Glutamatergic neuron (in vitro differentiated cells): ENCODE measurements at regions not wholly inside any gene's neighbourhood (a gene's known extent, or its start where the extent isn't known, plus 50 kb on each side); places are given as distances from the start of the nearest gene placed in this dataset.
A peak's percentile ranks its signal among the peaks of the same experiment; 100 is the strongest.

Experiments used
- DNase-seq: peaks from one replicate; pipeline ENCODE4 v3.0.0; 2022
- H3K27ac Mint-ChIP-seq: one replicate; pipeline ENCODE4 v1.8.0; 2020; ENCODE audit warnings: mild to moderate bottlenecking, mixed read lengths, inconsistent platforms; ENCODE audit not compliant: unreplicated experiment
- H3K27me3 Mint-ChIP-seq: one replicate; pipeline ENCODE4 v1.8.0; 2020; ENCODE audit warnings: mild to moderate bottlenecking, moderate library complexity, mixed read lengths, inconsistent platforms; ENCODE audit not compliant: unreplicated experiment
- H3K36me3 Mint-ChIP-seq: one replicate; pipeline ENCODE4 v1.8.0; 2020; ENCODE audit warnings: mild to moderate bottlenecking, mixed read lengths, inconsistent platforms; ENCODE audit not compliant: unreplicated experiment
- H3K4me1 Mint-ChIP-seq: one replicate; pipeline ENCODE4 v1.8.0; 2020; ENCODE audit warnings: mild to moderate bottlenecking, low read depth, mixed read lengths, inconsistent platforms; ENCODE audit not compliant: unreplicated experiment
- H3K4me3 Mint-ChIP-seq: one replicate; pipeline ENCODE4 v1.8.0; 2020; ENCODE audit warnings: mild to moderate bottlenecking, mixed read lengths, inconsistent platforms; ENCODE audit not compliant: unreplicated experiment
- H3K9me3 Mint-ChIP-seq: one replicate; pipeline ENCODE4 v1.8.0; 2020; ENCODE audit warnings: mild to moderate bottlenecking, moderate library complexity, mixed read lengths, inconsistent platforms; ENCODE audit not compliant: unreplicated experiment
- TF ChIP-seq, protein P1 (sequence below): fragments of 200-600 bp; sonication (generic); IDR thresholded peaks from one replicate; pipeline ENCODE4 v1.5.0; 2021; ENCODE audit not compliant: partially characterized antibody, unreplicated experiment

- no peak overlapping the region for H3K27ac Mint-ChIP-seq
- H3K27me3 Mint-ChIP-seq: no peaks in the 10 kb centered on the region
- TF ChIP-seq, protein P1, sequence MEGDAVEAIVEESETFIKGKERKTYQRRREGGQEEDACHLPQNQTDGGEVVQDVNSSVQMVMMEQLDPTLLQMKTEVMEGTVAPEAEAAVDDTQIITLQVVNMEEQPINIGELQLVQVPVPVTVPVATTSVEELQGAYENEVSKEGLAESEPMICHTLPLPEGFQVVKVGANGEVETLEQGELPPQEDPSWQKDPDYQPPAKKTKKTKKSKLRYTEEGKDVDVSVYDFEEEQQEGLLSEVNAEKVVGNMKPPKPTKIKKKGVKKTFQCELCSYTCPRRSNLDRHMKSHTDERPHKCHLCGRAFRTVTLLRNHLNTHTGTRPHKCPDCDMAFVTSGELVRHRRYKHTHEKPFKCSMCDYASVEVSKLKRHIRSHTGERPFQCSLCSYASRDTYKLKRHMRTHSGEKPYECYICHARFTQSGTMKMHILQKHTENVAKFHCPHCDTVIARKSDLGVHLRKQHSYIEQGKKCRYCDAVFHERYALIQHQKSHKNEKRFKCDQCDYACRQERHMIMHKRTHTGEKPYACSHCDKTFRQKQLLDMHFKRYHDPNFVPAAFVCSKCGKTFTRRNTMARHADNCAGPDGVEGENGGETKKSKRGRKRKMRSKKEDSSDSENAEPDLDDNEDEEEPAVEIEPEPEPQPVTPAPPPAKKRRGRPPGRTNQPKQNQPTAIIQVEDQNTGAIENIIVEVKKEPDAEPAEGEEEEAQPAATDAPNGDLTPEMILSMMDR: no peak
- no peaks in the 10 kb centered on the region for H3K9me3 Mint-ChIP-seq
- H3K36me3 Mint-ChIP-seq: peaks cover 6% of the 10 kb centered on the region
- H3K4me1 Mint-ChIP-seq: peaks cover 4% of the 10 kb centered on the region
- no peak for DNase-seq
- no peak overlapping the region for H3K4me3 Mint-ChIP-seq
These were observed 359.5 kb downstream of the RND3 start for GRCh38 chr2:150127995-150128394.

GRCh38 chr2:150127346-150127990, 360.0 kb downstream of the RND3 start:
- Mint-ChIP-seq H3K27me3 (no peaks in the 10 kb centered on the region), H3K9me3 (no peaks in the 10 kb centered on the region), H3K36me3 (peaks cover 6% of the 10 kb centered on the region), H3K4me3 (no peak overlapping the region), H3K27ac (no peak overlapping the region), H3K4me1 (peaks cover 4% of the 10 kb centered on the region)
- no peak for DNase-seq
- TF ChIP-seq, protein P1: no peak

- no peak overlapping the region for H3K27ac Mint-ChIP-seq
- TF ChIP-seq, protein P1: no peak
These were observed 360.6 kb downstream of the RND3 start for GRCh38 chr2:150126839-150127238.

DNA sequence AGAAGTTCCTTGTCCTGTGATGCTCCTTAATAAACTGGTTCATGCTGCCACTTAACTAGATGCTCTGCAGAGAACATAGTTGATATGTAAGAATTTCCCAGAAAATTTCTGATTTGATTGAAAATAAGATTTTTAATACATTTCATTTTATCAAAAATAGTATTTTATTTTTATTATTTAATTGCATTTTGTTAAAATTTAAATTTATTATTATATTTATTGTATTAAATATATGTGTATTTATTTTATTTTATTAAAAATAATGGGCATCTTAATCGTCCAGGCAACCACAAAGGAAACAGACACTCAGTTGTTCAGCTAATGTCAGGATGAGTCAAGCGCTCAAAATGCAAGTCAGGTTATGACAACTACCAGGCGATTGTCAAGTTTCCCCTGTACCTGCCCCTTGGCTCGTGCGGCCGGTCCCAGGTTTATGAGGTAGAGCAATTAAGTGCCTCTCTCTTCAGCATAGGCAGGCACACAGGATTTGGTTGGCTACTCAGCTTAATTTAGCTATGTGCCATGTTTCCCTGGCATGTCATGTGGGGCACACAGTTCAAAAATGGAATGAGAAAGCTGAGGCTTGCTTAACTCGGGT, 361.2 kb downstream of the RND3 start:
- peaks cover 4% of the 10 kb centered on the region for H3K4me1 Mint-ChIP-seq
- TF ChIP-seq, protein P1: no peak

More at GRCh38 chr2:150126839-150127238, 360.6 kb downstream of the RND3 start:
- Mint-ChIP-seq H3K27me3 (no peaks in the 10 kb centered on the region), H3K36me3 (peaks cover 6% of the 10 kb centered on the region), H3K4me1 (peaks cover 4% of the 10 kb centered on the region), H3K9me3 (no peaks in the 10 kb centered on the region), H3K4me3 (no peak overlapping the region)
- DNase-seq: no peak

DNA sequence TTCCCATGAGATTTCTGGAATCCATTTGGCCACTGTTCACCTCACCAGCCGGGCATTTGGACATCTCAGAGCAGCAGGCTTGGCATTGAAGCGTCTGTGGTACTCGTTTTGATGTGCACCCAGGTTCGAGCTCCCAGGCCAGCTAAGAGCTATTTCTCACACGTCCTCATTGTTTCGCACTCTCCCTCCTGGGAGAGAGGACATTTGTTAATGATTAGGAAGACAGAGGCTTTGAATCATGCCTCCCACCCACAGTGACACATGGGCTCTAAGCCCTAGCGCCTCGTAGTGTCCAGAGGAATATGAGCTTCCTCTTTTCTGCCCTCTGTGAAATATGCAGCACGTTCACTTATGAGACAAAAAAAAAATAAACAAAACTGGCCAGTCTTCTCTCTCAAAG, 361.8 kb downstream of the RND3 start:
- no peak overlapping the region for H3K4me3 Mint-ChIP-seq
- DNase-seq: no peak
- H3K9me3 Mint-ChIP-seq: no peaks in the 10 kb centered on the region
- peaks cover 6% of the 10 kb centered on the region for H3K36me3 Mint-ChIP-seq
- H3K4me1 Mint-ChIP-seq: peaks cover 4% of the 10 kb centered on the region
- TF ChIP-seq, protein P1: no peak
- H3K27me3 Mint-ChIP-seq: no peaks in the 10 kb centered on the region
- peak overlapping the region; percentile 45 for H3K27ac Mint-ChIP-seq

More for the DNA sequence above, 361.2 kb downstream of the RND3 start:
- DNase-seq: no peak
- no peak overlapping the region for H3K27ac Mint-ChIP-seq
- H3K4me3 Mint-ChIP-seq: no peak overlapping the region
- no peaks in the 10 kb centered on the region for H3K9me3 Mint-ChIP-seq
- H3K36me3 Mint-ChIP-seq: peaks cover 6% of the 10 kb centered on the region
- no peaks in the 10 kb centered on the region for H3K27me3 Mint-ChIP-seq
